DMS79 treated with DMSO at 0.1 percent for 48 hours (cell line): ENCODE measurements at regions not wholly inside any gene's neighbourhood (a gene's known extent, or its start where the extent isn't known, plus 50 kb on each side); places are given as distances from the start of the nearest gene placed in this dataset.

Source experiments
- DNase-seq: peaks from one replicate; lab custom pipeline; 2025; lab: John Stamatoyannopoulos, UW

DNA sequence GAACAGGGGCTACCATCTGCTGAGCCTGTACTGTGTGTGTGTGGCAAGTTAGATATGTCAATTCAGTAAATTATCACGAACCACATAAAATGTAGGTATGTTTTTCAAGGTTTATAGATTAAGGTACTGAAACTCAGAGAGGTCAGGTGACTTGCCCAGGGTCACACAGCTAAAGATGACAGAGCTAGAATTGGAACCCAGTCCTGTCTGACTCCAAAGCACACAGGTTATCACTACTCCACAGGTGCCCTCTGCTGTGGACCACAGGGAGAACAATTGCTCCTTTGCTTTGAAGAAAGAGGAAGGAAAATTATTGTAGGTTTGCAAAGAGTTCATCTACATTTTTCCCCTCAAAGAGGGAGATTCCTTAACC, 229.7 kb upstream of the AGAP1 start:
- no peak for DNase-seq

DNA sequence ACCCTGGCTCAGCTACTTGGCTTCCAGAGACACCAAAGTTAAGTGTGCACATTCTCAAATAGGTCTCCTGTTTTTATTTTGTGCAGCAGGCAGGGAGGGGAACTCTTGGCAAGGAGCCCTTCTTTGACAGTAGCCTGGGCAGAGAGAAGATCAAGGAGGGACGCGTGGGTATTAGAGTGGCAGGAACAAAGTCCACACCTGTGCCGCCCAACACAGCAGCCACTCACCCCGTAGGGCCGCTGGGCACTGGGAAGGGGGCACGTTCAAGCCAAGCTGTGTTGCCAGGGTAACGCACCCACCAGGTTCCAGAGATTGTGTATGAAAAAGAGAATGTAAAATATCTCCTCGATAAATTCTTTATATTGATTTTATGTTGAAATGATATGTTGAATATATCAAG, 229.3 kb upstream of the AGAP1 start:
- no peak for DNase-seq

DNA sequence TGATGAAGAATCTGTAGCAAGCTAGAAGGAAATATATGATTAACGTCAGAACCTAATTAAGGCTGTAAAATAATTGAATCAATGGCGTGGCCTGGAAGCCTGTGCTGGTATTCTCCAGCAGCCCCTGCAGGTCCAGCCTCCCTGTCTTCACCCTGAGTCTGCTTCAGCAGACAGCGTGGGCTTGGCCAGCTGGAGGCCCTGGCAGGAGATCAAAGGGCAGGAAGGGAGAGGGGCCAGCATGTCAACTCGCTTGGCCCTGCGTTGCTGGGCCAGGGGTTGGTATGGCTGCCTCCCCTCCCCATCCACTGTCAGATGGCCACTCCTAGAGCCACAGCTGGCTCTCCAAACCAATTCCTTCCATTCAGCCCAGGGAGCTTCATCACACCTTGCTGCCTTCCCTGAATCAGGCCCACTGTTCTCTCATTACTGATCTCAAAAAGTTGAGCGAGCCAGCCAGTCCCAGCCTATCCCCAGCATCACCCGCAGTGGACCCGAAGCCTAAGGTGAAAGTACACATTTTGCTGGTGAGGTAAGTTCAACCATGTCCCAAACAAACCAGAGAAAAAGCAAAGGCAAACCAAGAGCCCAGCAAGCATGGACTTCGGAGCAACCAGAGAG, 228.4 kb upstream of the AGAP1 start:
- no peak for DNase-seq

DNA sequence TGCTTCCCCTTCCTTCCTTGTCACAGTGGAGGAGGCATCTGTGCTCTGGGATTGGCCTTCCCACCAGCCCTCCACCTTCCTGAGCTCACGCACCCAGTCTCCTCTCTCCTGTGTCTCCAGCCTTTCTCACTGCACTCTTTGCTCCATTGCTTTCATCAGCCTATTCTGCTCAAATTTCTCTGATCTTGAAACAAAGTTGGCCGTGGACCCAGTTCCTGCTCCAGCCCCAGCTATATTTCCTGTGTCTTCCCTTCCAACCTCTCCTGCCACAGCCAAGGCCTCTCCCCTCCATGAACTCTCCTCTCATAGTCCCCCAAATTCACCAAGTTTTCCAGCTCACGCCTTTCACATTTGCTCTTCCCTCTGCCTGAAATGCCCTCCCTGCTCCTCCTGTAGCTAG, 226.6 kb upstream of the AGAP1 start:
- DNase-seq: no peak

DNA sequence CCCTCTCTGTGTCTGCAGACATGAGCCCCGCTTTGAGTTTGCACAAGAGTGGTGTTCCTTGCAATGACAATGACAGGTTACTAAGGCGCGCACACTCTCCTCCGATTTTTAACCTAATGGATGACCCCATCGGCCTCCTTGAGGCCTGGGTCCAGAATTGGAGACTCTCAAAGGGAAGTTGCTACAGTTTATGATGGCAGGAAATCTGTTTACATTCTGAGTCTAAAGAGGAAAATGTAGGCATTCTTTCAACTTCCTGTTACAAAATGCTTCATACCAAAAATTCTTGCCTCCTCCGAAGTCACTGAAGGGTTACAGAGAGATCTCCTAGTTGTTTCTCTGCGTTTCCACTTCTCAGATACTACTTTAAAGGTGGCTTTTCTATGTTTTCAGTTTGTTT, 225.3 kb upstream of the AGAP1 start:
- DNase-seq: no peak

DNA sequence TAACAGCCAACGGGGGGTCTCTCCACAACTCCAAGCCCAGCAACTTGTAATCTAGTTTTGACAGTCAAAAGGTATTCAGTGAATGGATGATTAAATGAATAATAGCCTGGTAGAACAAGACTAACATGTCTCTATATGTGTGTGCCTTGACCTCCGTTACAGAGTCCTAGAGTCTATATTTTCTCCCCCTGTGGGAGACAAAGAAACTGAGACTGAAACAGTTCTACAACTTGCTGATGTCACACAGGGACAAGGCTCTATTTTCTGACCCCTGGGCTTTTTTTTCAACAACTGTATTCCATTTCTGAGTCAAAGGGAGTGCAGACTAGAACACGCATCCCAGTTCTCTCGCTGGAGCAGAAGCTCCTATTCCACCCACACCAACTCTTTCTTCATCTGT, 223.6 kb upstream of the AGAP1 start:
- no peak for DNase-seq

DNA sequence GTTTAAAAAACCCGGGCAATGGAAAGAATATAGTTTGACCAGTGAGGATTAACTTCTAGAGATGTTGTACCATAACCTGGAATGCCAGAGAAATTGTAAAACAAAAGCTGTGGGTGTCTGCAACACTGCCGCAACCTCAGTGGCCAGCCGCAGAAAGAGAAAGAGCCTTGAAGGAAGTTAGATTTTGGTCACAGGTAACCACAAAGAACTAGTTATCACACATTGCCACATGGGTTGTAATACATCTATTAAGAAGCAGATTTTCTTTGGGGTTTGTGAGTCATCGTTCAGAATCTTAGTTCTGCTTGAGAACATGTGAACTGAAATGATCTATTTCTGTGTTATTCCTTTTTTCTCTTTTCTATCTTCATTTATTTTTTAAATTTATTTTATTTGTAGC, 222.9 kb upstream of the AGAP1 start:
- DNase-seq: no peak

DNA sequence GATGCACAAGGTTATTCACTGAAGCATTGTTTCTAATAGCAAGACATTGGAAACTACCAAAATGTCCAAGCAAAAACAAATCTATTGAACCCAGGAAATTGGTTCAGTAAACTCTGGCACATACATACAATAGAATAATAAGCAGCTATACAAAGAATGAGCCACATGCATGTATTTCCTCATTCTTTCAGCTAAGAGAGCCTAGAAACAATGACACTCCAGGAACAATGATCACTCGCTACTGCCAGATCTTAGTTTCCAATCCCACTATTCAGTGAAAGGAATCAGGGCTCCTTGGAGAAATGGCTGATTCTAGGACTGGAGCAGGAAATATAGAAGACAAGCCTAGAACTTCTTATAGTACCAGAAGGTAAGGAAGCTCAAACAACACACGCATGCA, 221.9 kb upstream of the AGAP1 start:
- DNase-seq: no peak

DNA sequence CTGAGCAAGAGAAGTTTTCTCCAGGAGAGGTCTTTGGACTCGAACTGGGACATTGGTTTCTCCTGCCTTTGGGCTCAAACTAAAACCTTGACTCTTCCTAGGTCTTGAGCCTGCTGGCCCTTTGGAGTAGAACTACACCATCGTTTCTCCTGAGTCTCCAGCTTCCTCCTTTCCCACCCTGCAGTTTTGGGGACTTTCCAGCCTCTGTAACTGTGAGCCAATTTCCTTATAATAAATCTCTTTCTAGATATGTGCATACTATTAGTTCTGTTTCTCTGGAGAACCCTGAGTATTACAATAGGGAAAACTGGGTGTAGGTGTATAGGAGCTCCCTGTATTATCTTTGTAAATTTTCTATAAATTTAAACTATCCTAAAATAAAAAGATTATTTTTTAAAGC, 219.8 kb upstream of the AGAP1 start:
- no peak for DNase-seq

DNA sequence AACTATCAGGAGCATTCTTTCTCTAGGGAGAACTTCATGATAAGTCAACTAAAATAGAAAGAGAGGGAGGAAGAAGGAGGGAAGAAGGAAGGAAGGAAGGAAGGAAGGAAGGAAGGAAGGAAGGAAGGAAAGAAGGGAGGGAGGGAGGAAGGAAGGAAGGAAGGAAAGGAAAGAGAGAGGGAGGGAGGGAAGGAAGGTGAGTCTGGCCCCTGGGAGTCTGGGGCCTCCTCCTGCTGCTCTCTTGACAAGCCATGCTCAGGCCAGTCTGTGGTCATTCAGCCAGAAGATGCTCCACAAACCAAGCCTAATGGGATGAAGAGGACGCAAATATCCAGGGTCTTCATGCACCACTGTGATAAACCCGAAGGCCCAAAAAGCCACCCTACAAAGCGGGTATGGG, 216.4 kb upstream of the AGAP1 start:
- no peak for DNase-seq

DNA sequence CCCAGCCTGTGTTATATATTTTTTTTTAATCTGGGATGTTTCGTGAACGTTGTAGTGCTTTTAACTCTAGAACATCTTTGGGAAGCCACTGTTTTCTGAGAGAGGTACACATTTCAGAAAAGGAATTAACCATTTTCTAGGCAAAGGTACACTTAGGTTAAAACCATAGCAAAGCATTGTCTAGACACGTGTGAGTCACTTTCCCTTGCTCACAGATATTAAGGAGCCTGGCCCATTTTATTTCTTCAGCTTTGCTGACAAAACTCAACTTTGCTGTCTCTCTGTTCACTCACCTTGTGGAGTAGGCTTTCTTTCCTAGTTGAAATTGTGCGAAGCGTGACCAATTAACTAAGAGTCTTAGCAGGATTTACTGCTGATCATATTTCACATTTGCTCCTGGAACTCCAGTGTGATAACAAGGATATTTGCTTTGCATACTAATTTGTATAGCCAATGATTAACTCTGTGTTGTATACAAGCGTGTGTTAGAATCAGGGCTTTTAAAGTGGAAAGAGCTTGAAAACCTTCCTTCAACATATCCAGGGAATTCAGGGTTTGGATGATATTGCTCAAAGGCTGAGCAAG, 215.0 kb upstream of the AGAP1 start:
- DNase-seq: no peak

DNA sequence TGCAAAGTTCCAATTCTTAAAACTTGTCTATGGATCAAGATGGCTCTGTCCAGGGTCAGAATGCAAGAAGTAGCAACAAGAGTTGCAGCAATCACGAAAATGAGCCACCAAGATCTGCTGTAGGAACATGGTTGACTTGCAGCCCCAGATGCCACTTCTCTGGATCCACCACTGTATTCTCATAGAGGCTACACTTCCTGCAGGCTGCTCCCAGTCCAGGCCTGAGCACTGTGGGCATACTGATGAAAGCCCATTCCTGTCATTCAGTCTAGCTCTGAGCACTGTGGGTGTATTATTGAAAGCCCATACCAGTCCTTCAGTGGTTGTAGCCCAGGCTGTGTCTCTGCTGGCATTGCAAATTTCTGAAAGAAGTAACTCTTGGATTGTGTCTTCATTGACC, 213.9 kb upstream of the AGAP1 start:
- no peak for DNase-seq

DNA sequence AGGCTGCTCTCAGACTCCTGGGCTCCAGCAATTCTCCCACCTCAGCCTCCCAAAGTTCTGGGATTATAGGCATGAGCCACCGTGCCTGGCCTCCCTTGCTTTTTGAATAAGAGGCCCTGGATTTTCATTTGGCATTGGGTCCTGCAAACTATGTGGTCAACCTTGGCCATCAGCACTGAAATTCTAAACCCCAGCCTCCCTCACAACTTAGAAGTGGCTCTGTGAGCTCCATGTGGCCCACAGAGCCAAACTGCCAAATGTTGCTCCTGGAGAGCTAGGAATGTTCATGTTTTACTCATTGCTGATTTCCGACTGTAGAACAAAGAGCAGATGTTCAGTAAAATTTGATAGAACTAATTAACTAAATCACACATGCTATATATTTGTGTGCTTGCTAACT, 210.6 kb upstream of the AGAP1 start:
- no peak for DNase-seq

DNA sequence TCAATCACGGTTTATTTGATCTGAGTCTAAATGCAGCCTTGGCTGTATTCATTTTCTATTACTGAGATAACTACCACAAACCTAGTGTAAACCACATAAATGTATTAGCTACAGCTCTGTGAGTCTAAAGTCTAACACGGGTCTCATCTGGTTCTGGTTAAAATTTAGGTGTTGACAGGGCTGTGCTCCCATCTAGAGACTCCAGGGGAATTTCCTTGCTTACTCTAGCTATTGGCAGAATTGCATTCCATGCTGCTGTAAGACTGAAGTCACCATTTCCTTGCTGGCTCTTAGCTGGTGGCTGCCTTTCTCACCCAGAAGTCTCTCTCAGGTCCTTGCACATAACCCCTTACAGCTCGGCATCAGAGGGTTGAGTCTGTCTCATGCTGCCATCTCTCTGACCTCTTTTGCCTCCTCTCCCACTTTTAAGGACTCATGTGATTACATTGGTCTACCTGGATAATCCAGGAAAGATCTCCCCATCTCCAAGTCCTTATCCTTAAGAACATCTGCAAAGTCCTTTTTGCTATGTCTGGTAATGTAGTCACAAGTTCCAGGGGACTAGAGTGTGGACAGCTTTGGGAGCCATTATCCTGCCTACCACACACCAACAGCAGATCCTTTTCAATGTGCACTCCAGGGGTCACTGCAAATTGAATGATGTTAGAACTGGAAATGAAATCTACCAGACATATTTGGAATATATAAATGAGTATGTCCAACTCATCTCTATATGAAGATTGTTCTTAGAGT, 207.0 kb upstream of the AGAP1 start:
- no peak for DNase-seq

DNA sequence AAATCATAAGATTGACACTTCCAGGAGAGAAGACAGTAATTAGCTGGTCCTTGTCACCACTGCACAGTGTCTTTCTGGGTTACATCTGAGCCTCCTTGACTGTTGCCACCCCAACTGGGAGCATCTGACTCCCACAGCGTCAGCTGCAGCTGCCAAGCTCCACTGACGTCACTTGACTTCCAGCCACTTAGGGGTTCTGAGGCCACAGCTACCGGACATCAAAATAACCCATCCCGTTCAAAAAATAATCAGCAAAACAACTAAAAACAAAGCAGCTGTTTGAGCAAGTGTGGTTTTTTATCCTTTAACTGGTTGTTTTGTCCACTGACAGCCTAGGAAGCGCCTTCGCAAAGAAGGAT, 206.5 kb upstream of the AGAP1 start:
- DNase-seq: no peak

DNA sequence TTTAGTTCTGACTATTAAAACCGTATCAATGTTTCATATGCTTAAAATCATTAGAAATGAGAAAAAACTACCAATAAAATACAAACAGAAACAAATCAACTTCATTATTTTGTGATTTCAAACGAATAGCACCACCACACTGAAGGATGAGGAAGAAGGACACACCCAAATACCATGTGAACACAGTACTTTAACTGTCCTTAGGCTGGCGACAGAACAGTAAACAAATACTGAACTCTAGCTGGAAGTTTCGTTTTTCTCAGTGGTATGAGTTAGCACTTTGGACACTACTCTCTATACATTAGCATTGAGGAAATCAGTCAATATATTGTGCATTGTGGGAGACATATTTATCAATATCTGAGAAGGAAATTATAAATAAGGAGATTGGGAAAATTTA, 202.4 kb upstream of the AGAP1 start:
- no peak for DNase-seq

DNA sequence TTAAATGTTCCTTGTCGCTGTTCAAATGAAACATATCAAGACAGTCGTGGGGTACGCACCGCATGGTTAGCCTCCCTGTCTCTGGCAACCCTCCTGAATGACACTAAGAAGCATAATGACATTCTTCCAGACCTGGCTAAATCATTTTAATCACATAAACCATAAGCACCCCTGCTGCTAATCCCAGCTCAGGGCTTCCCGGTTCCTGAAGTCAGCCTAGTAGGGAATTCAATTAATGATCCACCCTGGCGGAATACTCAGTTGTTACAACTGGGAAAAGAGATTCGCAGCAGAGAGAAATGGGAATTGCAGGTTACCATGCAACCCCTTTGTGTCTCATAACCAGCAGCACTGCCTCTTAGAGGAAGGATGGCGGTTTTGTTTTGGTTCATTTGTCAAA, 200.8 kb upstream of the AGAP1 start:
- DNase-seq: no peak

DNA sequence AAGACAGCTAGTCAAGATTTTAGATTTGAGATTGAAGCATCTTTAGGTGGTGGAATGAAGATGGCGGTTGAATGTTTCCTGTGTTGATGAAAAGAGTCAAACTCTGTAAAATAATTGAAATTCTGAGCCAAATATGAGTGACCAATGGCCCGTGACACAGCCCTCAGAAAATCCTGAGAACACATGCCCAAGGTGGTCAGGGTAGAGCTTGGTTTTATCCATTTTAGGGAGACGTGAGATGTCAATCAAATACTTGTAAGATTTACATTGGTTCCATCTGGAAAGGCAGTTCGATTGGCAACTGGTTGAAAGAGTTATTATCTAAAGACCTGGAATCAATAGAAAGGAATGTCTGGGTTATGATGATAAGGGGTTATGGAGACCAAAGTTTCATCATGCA, 198.0 kb upstream of the AGAP1 start:
- no peak for DNase-seq

DNA sequence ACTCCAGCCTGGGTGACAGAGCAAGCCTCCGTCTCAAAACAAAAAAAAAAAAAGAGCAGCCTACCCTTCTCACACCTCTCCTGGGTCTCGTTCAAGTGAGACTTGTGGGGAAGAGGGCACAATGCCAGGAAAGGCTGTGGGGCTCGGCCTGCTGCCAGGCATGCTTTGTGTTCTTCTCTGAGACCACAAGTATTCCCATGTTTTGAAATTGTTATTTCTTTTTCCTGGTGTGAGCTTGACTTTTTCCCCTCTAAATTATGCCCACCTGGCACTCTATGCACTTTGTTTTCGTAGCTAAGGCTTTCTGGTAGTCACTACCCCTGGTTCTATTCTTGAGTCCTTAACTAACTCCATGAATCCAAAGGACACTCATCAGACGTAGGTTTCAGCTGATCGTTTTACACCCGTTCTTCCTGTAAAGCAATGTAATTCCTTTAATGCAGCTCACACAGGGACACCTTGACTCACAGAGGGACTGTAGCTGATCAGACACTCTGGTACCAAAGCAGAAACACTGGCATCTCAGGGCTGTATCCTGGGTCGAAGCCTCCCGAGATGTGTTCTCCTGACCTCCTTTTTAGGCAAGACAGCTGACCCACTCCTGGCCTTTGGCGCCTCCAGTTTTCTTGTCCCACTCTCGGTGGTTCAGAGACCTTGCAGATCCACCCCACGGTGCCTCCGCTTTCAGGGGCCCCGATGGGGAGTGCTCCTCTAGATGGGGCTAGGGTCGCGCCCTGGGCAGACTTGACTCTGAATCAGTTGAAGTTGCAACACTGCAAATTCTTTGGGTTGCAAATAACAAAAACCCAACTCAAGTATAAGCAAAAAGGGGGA, 193.3 kb upstream of the AGAP1 start:
- DNase-seq: peak; percentile 91

DNA sequence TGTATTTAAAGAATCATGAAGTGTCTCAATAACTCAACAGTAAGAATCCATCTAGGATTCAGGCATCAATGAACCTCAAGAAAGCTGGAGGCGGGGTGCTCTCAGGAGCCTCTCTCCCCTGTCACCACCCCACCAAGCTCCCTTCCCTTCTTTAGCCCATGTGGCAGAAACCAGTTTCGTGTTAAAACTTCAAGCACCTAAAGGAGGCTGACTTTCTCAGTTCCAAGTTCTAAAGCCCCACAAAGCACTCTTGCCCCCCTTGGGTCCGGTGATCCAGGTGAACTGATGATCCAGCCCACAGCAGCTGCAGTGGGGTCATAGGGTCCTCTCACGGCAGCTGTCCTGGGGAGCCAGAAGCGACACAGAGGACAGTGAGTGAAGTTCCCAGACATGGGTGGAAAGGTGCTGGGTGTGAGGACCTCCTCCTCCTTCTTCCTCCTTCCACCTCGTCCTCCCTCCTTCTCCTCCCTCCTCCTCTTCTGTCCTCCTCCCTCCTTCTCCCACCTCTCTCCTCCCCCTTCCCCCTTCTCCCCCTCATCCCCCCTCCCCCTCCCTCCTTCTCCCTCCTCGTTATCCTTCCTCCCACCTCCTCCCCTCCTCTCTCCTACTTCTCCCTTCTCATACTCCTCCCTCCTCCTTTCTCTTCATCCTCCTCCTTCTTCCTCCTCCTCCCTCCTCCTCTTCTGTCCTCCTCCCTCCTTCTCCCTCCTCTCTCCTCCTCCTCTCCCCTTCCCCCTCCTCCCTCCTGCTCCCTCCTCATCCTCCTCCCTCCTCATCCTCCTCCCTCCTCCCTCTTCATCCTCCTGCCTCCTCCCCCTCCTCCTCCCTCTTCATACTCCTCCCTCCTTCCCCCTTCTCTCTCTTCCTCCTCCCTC, 192.4 kb upstream of the AGAP1 start:
- DNase-seq: no peak

DNA sequence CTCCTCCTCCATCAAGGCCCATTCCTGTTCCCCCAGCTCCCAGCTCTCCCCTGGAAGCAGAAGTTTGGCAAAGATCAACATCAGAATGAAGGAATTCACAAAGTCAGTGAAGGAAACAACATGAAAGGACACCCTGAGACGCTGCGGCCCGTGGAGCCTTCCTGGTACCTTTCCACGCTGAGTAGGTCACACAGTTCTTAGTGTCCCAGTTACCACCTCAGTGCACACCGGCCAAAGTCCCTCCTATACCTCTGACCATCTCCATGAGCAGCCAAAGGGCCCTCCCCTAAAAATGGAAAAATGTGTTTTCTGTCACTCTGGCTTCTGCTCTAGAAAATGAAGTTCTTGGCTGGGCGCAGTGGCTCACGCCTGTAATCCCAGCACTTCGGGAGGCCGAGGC, 191.6 kb upstream of the AGAP1 start:
- DNase-seq: no peak
